NCI-H1930 (cell line): ENCODE measurements at regions not wholly inside any gene's neighbourhood (a gene's known extent, or its start where the extent isn't known, plus 50 kb on each side); places are given as distances from the start of the nearest gene placed in this dataset.
"Not testable (repeated sequence)": the region's sequence is repeated elsewhere in the genome, so short reads cannot be mapped to it uniquely, and the experiment has no call there.

Experiments
- DNase-seq, 2 experiments: peaks; one replicate each; lab custom pipeline; 2025; lab: John Stamatoyannopoulos, UW

GRCh38 chr2:83055376-83056010 lies 1403.6 kb downstream of the SUCLG1 start:
- DNase-seq, result no peak

DNA sequence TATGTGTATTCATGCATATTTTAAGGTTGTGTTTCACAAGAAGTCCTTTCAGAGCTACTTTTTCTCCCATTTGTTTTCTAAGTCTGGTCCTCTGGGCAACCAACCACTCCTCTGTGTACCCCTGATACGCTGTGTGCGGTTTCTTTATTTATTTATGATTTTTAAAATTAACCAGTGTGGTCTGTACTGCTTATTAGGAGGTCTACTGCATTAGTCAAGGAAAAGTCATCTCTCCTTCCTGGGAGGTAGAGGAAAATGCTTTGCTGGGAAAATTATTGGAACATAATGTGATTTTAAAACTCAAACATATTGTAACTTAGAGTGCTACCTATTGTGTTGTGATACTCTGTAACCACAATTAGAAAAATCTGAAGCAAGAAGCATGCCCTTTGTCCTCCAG lies 1404.3 kb downstream of the SUCLG1 start:
- no peak for DNase-seq

DNA sequence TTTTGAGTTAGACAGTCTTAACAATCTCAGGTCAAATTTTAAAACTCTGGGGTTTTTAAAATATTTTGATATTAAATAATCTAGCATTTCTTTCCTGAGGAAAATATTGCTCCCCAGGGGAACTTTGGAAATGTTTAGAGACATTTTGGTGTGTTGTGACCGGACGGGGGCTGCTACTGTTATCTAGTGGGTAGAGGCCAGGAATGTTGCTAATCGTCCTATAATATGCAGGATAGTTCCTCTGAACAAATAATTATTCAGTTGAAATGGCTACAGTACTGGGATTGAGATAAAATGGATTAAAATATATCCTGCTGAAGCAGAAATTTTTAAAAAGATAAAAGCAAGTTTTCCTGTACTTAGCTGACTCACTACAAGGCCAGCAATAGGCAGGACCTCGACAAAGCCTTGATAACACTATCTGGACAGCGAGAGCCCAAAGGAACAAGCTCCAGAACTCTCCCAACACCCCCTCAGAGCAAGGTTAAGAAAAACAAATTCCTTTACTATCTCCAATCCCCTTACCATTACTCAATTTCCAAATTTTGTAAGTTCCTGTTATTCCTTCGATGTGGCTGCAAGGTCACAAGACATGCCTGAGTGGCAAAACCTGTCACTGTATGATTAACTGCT lies 1407.4 kb downstream of the SUCLG1 start:
- DNase-seq, result no peak

DNA sequence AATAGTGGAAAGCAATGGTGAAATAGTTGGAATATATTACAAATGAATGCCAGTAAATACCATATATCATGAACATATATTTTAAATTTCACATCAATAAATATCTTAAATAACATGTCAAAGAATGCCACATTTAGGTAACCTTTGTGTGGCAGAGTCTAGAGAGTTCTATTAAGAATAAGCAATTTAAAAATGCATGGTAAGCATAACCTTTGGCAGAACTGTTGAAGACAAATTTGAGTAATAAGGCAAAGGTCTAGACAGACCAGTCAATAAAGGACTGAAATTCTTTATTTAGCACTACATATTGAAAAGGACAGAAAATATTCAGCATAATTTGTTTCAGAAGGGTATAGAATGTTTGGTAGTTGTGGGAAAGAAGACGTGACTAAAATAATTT lies 1417.0 kb downstream of the SUCLG1 start:
- no peak for DNase-seq

DNA sequence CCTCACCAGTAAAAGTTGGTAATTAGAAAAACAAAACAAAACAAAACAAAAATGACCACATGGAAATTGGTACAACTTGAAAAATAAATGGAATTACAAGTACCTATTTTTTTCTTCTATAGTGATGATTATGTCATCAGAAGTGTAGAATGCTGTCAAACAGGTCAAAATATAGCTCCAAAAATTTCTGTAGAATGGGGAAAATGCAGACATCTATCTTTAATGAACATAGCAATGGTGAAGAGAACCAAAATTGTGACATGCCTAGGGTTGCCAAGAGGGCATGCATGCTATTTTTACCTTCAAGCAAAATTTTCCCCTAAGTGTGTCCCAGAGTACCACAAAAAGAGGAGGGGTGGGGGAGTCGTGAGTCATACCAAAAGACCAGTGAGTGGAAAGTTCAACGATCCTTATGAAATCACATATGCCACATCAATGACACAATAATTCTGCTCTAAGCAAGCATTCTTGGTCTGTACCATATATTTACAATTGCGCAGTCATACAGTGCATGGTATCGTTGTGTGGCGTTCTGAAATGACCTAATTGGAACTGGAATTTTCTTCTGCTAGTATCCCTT lies 1436.4 kb downstream of the SUCLG1 start:
- no peak for DNase-seq

DNA sequence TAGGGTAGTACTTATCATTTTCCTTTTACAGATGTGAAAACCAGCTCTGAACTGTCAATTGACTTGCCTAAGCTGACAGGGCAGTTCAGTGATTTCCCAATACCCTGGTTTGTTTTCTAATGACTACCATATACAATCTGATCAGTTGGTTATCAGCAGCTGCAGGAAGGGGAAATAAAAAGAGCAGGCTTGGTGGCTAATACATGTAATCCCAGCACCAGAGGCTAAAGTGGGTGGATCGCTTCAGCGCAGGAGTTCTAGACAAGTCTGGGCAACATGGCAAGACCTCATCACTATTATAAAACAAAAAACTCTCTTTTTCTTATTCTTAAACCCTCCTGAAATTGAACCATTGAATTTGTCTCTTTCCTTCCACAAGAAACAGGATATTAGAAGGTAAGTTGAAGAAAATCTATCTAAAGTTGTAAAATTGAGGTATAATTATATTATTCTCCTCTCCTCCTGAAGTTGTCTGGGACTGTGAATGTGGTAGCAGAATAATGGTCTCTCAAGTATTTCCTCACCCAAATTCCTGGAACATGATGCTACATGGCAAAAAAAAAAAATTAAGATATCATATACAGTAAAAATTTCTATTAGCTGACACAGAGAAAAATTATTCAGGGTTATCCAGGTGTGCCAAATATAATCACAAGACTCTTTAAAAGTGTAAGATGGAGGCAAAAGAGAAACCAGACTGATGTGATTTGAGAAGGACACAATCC lies 1441.6 kb downstream of the SUCLG1 start:
- DNase-seq, result no peak

DNA sequence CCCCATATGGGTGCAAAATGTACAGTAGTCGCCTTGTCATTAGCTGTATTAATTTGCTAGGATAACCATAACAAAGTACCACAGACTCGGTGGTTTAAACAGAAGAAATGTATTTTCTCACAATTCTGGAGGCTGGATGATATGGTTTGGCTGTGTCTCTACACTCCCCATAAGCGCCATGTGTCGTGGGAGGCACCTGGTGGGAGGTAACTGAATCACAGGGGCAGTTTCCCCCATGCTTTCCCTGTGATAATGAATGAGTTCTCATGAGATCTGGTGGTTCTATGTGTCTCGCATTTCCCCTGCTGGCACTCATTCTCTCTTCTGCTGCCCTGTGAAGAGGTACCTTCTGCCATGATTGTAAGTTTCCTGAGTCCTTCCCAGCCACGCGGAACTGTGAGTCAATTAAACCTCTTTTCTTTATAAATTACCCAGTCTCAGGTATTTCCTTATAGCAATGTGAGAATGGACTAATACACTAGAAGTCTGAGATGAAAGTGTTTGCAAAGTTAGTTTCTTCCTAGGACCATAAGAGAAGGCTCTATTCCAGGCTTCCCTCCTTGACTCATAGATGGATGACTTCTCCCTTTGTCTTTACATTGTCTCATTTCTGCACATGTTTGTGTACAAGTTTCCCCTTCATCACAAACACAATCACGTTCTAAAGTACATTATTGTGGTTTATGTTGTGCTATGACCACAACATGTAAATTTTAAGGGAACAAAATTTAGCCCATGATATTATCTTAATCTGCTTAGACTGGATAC lies 1442.6 kb downstream of the SUCLG1 start:
- no peak for DNase-seq

- DNase-seq, result no peak
These were observed 1443.2 kb downstream of the SUCLG1 start for GRCh38 chr2:83015900-83016299.

DNA sequence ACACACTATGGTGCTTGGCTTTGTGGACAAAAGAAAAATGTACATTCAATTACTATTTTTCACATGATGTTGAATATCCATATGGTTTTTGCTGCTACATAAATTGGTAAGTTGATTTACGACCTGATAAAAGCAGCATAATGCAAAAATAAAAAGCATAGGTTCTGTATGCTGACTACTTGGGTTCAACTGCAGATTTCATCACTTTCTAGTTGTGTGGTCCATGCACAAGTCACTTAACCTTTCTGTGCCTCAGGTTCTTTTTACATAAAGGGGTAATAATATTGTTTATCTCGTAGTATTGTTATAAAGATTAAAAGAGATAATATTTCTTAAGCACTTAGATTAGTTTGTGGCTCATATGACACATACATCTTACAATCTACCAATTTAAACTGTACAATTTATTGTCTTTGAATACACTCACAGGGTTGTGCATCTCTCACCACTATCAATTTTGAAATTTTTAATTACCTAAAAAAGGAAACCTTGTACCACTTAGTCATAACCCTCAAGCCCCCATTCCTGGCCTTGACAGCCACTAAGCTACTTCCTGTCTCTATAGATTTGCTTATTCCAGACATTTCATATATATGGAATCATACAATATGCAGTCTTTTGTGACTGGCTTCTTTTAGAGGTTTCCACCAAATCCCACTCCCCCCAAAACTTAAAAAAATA lies 1443.9 kb downstream of the SUCLG1 start:
- DNase-seq, result no peak

DNA sequence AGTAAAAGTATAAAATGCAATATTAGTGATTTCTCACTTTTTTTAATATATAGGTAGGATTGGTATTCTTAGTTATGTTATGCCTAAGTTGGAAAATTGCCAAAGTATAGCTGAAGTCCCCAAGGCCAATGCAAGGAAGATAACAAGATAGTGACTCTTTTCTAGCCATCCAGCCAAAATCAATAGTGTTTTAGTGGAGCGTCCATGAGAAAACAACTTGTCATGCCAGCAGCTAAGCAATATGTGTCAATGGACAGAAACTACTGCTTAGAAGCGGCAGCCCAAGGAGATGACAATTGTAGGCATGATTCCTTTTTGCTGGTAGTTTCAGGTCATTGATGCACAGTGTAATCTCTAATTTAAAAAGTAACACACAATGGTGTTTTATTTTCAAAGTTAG lies 1444.6 kb downstream of the SUCLG1 start:
- DNase-seq, result no peak

GRCh38 chr2:83006961-83007360 lies 1452.1 kb downstream of the SUCLG1 start:
- no peak for DNase-seq

DNA sequence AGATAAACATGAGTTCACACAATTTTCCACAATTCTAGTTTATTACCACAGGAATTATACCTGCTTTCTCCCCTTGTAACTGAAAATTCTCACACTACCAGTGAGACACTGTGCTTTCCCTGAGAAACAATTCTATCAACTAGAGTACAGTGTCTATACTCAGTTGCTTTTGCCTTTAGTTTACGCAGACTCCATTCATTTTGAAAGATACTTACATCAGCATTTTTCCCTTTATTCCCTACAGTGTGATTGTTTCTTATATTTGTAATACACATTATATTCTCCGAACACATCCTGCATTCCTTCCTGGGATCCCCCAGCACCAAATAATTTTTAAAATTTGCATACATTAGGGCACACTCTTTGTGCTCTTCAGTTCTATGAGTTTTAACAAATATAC lies 1455.5 kb downstream of the SUCLG1 start:
- no peak for DNase-seq

DNA sequence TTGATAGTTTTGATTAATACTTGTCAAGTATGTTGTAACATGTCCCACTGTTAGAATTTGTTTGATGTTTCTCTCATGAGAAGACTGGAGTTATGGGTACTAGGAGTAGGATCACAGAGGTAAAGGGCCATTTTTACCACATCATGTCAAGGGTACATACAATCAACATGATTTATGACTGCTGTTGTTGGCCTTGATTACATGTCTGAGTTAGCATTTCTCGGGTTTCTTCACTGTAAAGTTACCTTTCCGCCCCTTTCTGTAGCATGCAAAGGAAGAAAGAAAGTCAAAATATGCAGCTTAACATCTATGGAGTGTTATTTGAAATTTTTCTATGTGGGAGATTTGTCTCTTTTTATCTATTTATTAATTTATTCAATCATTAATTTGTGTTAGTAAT lies 1456.4 kb downstream of the SUCLG1 start:
- DNase-seq, result no peak

DNA sequence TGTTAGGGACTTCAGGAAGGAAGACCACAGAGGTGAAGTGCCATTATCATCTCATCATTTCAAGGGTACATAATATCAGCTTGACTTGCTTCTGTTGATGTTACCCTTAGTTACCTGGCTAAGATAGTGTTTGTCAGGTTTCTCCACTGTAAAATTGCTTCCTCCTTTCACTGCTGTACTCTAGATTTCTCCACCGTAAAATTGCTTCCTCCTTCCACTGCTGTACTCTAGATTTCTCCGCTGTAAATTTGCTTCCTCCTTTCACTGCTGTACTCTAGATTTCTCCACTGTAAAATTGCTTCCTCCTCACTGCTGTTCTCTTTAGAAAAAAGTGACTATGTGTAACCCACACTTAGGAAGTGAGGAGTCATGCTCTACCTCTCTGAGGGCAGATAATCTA lies 1460.3 kb downstream of the SUCLG1 start:
- no peak for DNase-seq

DNA sequence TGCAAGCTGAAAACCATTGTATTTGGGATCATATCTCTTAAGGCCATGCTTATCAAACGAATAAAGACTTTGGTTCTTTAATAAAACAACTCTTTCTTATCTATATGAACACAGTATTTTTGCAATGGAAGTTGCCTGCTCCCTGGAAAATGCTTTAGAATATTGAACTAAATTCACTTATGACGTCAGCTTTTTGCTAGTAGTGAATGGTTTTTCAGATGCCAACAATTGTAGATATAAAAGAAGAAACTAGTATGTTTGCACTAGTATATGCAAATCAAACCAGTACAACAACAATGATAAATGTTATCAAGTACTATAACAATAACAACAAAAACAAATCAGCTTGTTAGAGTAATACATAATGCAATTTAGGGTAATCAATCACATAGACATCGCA lies 1462.9 kb downstream of the SUCLG1 start:
- DNase-seq, result no peak

- no peak for DNase-seq
These were observed 1464.9 kb downstream of the SUCLG1 start for GRCh38 chr2:82994151-82994550.

DNA sequence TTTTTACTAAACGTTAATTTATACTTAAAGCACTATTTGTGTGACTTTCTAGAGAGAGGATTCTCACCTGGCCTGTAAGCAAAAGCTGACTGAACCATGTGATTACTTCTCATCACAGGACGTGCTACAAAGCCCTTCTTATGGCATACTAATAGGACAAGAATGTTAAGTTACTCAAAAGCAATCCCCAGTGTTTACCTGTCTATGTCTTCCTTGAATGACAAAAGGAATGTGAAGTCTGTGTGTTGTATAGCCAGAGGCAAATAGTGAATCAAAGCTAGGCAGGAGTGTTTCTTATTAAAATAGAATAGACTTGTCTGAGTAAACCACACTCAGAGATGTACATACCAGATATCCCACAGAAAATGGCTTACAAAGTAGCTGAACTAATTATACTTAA lies 1465.5 kb downstream of the SUCLG1 start:
- no peak for DNase-seq

DNA sequence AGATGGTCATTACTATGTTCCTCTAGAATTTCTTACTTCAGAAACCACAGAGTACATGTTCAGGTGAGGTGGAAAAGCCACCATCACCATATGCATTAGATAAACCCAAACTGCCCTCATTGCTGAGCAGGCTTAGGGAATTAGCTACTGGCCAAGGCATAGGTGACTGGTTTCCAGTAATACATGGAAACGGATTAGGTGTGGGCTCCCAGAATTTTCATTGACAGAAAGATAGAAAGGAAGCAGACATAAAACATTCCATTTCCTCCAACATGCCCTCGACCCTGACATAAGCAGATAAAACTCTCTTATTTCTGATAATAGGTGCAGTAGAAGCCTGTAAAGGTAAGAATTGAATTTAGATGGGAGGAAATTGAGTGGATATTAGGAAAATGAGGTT lies 1466.1 kb downstream of the SUCLG1 start:
- DNase-seq, result no peak

DNA sequence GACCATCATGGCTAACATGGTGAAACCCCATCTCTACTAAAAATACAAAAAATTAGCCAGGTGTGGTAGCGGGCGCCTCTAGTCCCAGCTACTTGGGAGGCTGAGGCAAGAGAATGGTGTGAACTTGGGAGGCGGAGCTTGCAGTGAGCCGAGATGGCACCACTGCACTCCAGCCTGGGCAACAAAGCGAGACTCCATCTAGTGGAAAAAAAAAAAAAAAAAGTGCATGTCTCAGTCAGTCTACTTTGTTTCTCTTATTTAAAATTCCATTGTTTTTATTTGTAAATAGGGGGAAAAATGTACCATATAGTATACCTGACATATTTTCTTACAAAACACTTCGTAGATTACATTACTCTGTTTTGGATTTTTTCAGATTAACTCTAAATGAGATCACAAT lies 1471.4 kb downstream of the SUCLG1 start:
- not testable (repeated sequence) for DNase-seq

DNA sequence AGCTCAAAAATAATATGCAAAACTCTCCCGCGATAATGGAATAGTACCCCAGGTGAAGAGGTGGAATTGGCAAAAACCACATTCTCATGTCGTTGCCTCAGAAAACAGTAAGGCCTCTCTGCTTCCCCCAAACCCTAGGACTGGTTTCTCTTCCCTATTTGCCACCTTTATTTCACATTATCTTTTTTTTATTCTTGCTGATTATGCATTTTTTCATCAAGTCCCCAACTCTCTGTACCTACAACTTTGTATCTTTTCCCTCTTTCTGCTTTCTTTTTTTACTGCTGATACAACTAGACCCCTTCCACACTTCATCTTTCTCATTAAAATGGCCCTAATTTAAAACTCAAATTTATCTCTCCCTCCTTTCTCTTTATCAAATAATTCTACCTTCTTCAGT lies 1472.2 kb downstream of the SUCLG1 start:
- no peak for DNase-seq

- DNase-seq, result no peak
These were observed 1473.4 kb downstream of the SUCLG1 start for GRCh38 chr2:82985572-82986197.
